ENCODE measurements at regions not wholly inside any gene's neighbourhood (a gene's known extent, or its start where the extent isn't known, plus 50 kb on each side); places are given as distances from the start of the nearest gene placed in this dataset.
"Not testable (repeated sequence)": the region's sequence is repeated elsewhere in the genome, so short reads cannot be mapped to it uniquely, and the experiment has no call there.

DNA sequence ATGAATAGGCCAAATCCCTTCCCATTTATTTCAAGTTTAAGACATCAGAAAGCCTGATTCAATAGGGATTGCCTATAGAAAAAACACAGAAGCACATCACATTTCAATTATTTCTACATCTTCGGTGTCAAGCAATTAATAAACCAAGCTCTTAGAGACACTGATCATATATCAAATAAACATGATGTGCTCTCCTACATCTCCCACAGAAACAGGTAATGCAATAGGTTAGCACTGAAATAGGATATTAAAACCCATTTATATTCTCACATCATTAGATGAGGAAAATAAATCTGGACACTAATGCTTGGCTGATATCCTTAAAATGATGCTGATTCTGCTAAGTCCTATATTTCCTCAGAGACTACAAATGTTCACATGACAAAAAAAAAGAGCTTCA, 364.7 kb downstream of the MBD2 start:
- Mint-ChIP-seq H3K27ac (ENCODE audit: unreplicated experiment) (no peak overlapping the region), H3K4me3 (ENCODE audit: unreplicated experiment) (no peak overlapping the region), H3K36me3 (ENCODE audit: low read depth, unreplicated experiment) (no peaks in the 10 kb centered on the region), H3K9me3 (ENCODE audit: unreplicated experiment) (no peaks in the 10 kb centered on the region), H3K4me1 (ENCODE audit: unreplicated experiment) (no peaks in the 10 kb centered on the region), H3K27me3 (ENCODE audit: unreplicated experiment) (no peaks in the 10 kb centered on the region)
- DNase-seq (ENCODE audit: low spot score) = no peak
- TF ChIP-seq, protein P1, sequence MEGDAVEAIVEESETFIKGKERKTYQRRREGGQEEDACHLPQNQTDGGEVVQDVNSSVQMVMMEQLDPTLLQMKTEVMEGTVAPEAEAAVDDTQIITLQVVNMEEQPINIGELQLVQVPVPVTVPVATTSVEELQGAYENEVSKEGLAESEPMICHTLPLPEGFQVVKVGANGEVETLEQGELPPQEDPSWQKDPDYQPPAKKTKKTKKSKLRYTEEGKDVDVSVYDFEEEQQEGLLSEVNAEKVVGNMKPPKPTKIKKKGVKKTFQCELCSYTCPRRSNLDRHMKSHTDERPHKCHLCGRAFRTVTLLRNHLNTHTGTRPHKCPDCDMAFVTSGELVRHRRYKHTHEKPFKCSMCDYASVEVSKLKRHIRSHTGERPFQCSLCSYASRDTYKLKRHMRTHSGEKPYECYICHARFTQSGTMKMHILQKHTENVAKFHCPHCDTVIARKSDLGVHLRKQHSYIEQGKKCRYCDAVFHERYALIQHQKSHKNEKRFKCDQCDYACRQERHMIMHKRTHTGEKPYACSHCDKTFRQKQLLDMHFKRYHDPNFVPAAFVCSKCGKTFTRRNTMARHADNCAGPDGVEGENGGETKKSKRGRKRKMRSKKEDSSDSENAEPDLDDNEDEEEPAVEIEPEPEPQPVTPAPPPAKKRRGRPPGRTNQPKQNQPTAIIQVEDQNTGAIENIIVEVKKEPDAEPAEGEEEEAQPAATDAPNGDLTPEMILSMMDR (IDR thresholded peaks at IDR 0.05; ENCODE audit: unreplicated experiment) = no peak

DNA sequence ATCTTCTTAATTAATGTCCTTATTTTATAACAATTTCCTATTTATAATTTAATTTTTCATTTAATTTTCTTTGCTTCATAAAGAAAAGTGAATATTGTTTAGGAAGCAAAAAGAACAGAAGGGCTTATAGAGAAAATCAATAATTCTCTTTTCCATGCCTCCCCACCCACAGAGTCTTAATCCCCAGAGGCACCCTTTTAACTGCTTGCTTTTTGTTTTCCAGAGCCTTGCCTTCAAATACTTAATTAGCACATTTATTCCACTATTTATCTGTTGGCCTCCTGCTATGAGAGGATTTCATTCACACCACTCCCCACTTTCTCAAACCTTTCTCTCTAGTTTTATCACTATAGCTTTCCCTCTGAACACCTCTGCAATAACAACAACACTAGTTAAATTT, 373.6 kb downstream of the MBD2 start:
- Mint-ChIP-seq H3K27me3 (ENCODE audit: unreplicated experiment) (no peaks in the 10 kb centered on the region), H3K36me3 (ENCODE audit: low read depth, unreplicated experiment) (no peaks in the 10 kb centered on the region), H3K4me3 (ENCODE audit: unreplicated experiment) (no peak overlapping the region), H3K27ac (ENCODE audit: unreplicated experiment) (no peak overlapping the region), H3K9me3 (ENCODE audit: unreplicated experiment) (no peaks in the 10 kb centered on the region), H3K4me1 (ENCODE audit: unreplicated experiment) (no peaks in the 10 kb centered on the region)
- TF ChIP-seq, protein P1 (IDR thresholded peaks at IDR 0.05; ENCODE audit: unreplicated experiment) = no peak
- no peak for DNase-seq (ENCODE audit: low spot score)

DNA sequence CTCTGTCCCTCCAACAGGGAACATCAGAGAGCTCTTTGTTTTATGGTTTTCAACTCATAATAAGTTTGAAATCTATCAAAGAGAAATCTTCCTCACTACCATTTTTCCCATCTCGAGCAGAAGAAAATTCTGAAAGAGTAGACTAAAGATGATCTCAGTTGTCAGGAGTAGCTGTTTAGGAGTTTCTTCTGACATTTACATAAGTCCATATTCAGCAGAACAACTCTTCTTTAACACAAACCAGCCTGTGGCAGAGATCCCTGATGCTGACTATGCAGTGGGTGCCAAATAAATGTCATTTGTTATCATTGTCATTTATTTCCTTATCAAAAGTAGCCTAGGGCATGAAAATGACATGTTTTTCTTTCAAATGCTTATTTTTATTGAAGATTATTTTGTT, 380.7 kb downstream of the MBD2 start:
- Mint-ChIP-seq H3K36me3 (ENCODE audit: low read depth, unreplicated experiment) (no peaks in the 10 kb centered on the region), H3K9me3 (ENCODE audit: unreplicated experiment) (no peaks in the 10 kb centered on the region), H3K27ac (ENCODE audit: unreplicated experiment) (no peak overlapping the region), H3K4me3 (ENCODE audit: unreplicated experiment) (no peak overlapping the region), H3K4me1 (ENCODE audit: unreplicated experiment) (no peaks in the 10 kb centered on the region), H3K27me3 (ENCODE audit: unreplicated experiment) (no peaks in the 10 kb centered on the region)
- DNase-seq (ENCODE audit: low spot score) = no peak
- TF ChIP-seq, protein P1 (IDR thresholded peaks at IDR 0.05; ENCODE audit: unreplicated experiment) = no peak

DNA sequence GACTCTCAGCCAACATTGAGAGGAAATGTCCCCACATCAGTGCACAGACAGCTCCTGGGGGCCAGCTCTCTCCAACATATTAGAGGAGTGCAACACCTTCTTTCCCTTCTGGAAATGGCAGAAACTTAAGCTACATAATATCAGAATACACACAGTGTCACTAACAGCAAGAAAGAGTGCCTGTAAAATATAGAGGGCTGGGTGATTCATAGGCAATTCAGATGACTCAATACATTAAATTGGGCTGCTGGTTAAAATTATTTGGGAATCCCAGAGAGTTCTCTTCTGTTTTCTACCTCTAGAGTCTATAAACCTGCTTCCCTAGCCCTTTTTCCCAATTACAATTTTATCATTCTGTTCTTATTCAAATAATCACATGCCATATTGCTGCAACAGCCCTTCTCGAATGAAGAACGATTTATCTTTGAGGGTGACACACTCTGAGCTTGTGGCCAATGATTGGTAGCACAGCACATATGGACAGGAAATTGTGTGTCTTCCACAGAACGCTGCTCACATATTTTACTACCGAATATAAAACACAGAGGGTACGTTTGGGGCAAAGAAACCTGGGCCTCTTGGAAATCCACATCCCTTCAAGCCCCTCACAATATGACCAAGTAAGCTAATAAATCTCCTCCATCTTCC, 381.2 kb downstream of the MBD2 start:
- H3K4me3 Mint-ChIP-seq (ENCODE audit: unreplicated experiment) = no peak overlapping the region
- no peak overlapping the region for H3K27ac Mint-ChIP-seq (ENCODE audit: unreplicated experiment)
- no peak for DNase-seq (ENCODE audit: low spot score)
- no peaks in the 10 kb centered on the region for H3K27me3 Mint-ChIP-seq (ENCODE audit: unreplicated experiment)
- no peaks in the 10 kb centered on the region for H3K4me1 Mint-ChIP-seq (ENCODE audit: unreplicated experiment)
- H3K9me3 Mint-ChIP-seq (ENCODE audit: unreplicated experiment) = no peaks in the 10 kb centered on the region
- H3K36me3 Mint-ChIP-seq (ENCODE audit: low read depth, unreplicated experiment) = no peaks in the 10 kb centered on the region
- TF ChIP-seq, protein P1 (IDR thresholded peaks at IDR 0.05; ENCODE audit: unreplicated experiment) = no peak

DNA sequence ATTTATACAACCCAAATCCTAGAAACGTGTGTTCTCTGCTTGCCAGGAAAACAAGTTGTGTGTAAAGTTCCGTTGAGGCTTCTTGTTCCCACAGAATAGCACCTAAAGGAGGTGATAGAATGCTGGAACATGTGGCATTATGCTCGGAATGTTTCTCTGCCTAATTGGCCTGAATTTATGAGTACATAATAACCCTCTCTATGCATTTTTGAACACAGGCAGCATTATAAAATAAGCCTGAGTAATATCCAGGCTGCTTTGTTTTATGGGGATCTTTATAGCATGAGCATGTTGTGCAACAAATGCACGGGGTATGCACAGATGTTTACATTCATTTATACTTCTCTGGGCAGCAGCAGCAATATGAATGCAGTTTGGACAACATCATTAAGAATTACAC, 385.7 kb downstream of the MBD2 start:
- H3K27me3 Mint-ChIP-seq (ENCODE audit: unreplicated experiment) = no peaks in the 10 kb centered on the region
- H3K9me3 Mint-ChIP-seq (ENCODE audit: unreplicated experiment) = no peaks in the 10 kb centered on the region
- H3K36me3 Mint-ChIP-seq (ENCODE audit: low read depth, unreplicated experiment) = peaks cover 8% of the 10 kb centered on the region
- H3K4me3 Mint-ChIP-seq (ENCODE audit: unreplicated experiment) = no peak overlapping the region
- no peak for DNase-seq (ENCODE audit: low spot score)
- no peak overlapping the region for H3K27ac Mint-ChIP-seq (ENCODE audit: unreplicated experiment)
- TF ChIP-seq, protein P1 (IDR thresholded peaks at IDR 0.05; ENCODE audit: unreplicated experiment) = no peak
- no peaks in the 10 kb centered on the region for H3K4me1 Mint-ChIP-seq (ENCODE audit: unreplicated experiment)

DNA sequence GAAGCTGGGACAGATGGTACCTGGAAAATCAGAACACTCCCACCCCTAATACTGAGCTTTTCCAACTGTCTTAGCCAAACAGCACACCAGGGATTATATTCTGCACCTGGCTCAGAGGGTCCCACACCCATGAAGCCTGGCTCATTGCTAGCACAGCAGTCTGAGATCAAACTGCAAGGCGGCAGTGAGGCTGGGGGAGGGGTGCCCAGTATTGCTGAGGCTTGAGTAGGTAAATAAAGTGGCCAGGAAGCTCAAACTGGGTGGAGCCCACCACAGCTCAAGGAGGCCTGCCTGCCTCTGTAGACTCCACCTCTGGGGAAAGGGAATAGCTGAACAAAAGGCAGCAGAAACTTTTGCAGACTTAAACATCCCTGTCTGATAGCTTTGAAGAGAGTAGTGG, 403.3 kb downstream of the MBD2 start:
- DNase-seq (ENCODE audit: low spot score); H3K36me3 Mint-ChIP-seq (ENCODE audit: low read depth, unreplicated experiment); H3K27me3 Mint-ChIP-seq (ENCODE audit: unreplicated experiment); H3K27ac Mint-ChIP-seq (ENCODE audit: unreplicated experiment); H3K4me1 Mint-ChIP-seq (ENCODE audit: unreplicated experiment); H3K4me3 Mint-ChIP-seq (ENCODE audit: unreplicated experiment); H3K9me3 Mint-ChIP-seq (ENCODE audit: unreplicated experiment): not testable (repeated sequence)

Data from endothelial cell (in vitro differentiated cells).